Activated naive CD4-positive, alpha-beta T cell treated with anti-CD3 and anti-CD28 coated beads, Interleukin-2, amount 10 ng/mL, durations not matched to agents 7 days and 5 days (primary cell): ENCODE measurements at regions not wholly inside any gene's neighbourhood (a gene's known extent, or its start where the extent isn't known, plus 50 kb on each side); places are given as distances from the start of the nearest gene placed in this dataset.

Experiments
- CTCF ChIA-PET: fragments of 350-600 bp; sonication (Branson Sonifier 250); formaldehyde crosslinking; loops from one replicate; lab custom pipeline; 2021; ENCODE audit warnings: antibody characterized with exemption; lab: Charles Lee
- DNase-seq: peaks from one replicate; pipeline ENCODE4 v3.0.0-alpha.2; 2020
- H3K27ac Mint-ChIP-seq: one replicate; pipeline ENCODE4 v1.8.0; 2021; ENCODE audit warnings: mild to moderate bottlenecking, moderate library complexity, mixed read lengths
- H3K27me3 Mint-ChIP-seq: one replicate; pipeline ENCODE4 v1.8.0; 2021; ENCODE audit warnings: mild to moderate bottlenecking, mixed read lengths
- H3K36me3 Mint-ChIP-seq: one replicate; pipeline ENCODE4 v1.8.0; 2021; ENCODE audit warnings: mixed read lengths
- H3K4me1 Mint-ChIP-seq: one replicate; pipeline ENCODE4 v1.8.0; 2021; ENCODE audit warnings: mixed read lengths
- H3K4me3 Mint-ChIP-seq: one replicate; pipeline ENCODE4 v1.8.0; 2021; ENCODE audit warnings: mild to moderate bottlenecking, moderate library complexity, mixed read lengths
- H3K9me3 Mint-ChIP-seq: one replicate; pipeline ENCODE4 v1.8.0; 2021; ENCODE audit warnings: mixed read lengths

DNA sequence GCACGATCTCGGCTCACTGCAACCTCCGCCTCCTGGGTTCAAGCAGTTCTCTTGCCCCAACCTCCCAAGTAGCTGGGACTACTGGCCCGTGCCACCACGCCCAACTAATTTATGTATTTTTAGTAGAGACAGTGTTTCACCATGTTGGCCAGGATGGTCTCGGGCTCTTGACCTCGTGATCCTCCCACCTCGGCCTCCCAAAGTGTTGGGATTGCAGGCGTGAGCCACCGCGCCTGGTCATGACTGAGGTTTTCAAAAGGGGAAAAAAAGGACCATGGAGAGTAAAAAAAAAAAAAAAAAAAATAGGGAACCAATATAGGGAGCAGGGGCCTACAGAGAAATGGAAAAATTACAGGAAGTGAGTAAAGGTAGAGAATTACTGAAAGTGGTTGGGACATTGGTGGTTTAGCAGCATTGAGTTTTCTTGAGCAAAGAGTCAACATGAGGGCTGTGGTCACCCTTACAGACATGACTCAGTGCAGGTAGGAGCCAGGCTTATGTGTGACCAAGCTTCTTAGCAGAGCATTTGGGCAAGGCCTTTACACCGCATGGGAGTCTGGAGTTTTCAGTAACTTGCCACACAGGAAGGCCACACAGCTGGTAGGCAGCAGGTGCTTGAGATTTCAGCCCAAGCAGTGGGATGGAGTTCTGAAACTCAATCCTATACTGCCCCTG, 447.3 kb downstream of the HS3ST3B1 start:
- CTCF ChIA-PET = interaction anchor here (0.9 kb wide), 1 partner anchor 67 kb away, joined by 3 read pairs; no protein-coding TSS in a partner anchor
- H3K27me3 Mint-ChIP-seq = no peaks in the 10 kb centered on the region
- H3K4me1 Mint-ChIP-seq = no peaks in the 10 kb centered on the region
- H3K4me3 Mint-ChIP-seq = no peak overlapping the region
- no peaks in the 10 kb centered on the region for H3K36me3 Mint-ChIP-seq
- DNase-seq = no peak
- no peaks in the 10 kb centered on the region for H3K9me3 Mint-ChIP-seq
- H3K27ac Mint-ChIP-seq = no peak overlapping the region

DNA sequence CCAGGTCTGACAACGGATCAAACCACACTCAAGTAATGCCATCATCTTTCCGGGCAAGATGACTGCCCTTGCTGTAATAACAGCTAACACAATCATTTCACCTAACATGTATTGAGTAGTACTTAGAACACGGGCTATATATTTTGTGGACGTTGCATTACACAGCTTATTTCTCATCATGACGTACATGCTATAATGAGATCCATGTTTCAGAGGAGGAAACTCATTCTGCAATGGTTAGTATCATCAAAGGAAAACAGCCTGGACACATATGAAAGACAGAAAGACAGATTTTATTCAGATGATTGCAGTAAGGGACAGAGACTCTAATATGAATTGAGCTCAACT, 446.7 kb downstream of the HS3ST3B1 start:
- Mint-ChIP-seq H3K4me1 (no peaks in the 10 kb centered on the region), H3K27me3 (no peaks in the 10 kb centered on the region), H3K4me3 (no peak overlapping the region), H3K9me3 (no peaks in the 10 kb centered on the region), H3K36me3 (no peaks in the 10 kb centered on the region), H3K27ac (no peak overlapping the region)
- CTCF ChIA-PET = no interaction called here
- no peak for DNase-seq

DNA sequence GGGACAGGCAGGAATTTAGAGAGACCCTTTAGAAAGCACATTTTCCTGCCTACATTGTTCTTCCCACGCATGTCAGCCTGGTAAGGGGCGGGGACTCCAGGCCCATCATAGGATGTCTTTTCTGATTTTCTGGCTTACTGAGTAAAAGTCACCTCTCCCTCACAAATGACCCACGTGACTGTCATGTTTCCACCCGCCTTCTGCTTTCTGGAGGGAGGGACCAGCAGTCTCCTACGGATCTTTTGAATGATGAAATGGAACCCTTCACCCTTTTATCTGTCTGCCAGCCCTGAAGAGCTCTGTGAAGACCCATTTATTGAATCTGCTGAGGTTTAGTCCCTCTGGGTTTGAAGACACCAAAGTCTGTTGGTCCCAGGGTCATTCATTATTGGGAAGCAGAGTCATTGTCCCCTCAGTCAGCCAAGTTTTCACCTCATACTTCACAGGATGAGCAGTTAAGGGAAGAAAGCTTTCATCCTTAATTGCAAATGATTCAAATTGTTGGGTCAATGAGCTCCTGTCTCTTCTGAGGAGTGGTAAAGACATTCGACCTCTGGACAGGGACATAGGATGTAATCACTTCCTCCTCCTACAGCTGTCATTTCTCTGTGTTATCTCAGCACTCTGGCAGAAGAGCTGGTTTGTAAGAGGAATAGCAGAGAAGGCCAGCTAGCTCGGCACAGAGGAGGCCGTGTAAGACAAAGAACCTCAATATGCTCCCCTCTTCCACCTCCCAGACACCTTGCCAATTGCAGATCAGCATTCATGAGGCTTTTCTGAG, 446.1 kb downstream of the HS3ST3B1 start:
- no peak for DNase-seq
- H3K27me3 Mint-ChIP-seq = no peaks in the 10 kb centered on the region
- no peak overlapping the region for H3K27ac Mint-ChIP-seq
- H3K4me3 Mint-ChIP-seq = no peak overlapping the region
- no peaks in the 10 kb centered on the region for H3K36me3 Mint-ChIP-seq
- H3K4me1 Mint-ChIP-seq = no peaks in the 10 kb centered on the region
- CTCF ChIA-PET = no interaction called here
- no peaks in the 10 kb centered on the region for H3K9me3 Mint-ChIP-seq

GRCh38 chr17:14745541-14745940, 444.7 kb downstream of the HS3ST3B1 start:
- Mint-ChIP-seq H3K36me3 (no peaks in the 10 kb centered on the region), H3K27me3 (no peaks in the 10 kb centered on the region), H3K4me3 (no peak overlapping the region), H3K27ac (no peak overlapping the region), H3K9me3 (no peaks in the 10 kb centered on the region), H3K4me1 (no peaks in the 10 kb centered on the region)
- CTCF ChIA-PET = no interaction called here
- no peak for DNase-seq

DNA sequence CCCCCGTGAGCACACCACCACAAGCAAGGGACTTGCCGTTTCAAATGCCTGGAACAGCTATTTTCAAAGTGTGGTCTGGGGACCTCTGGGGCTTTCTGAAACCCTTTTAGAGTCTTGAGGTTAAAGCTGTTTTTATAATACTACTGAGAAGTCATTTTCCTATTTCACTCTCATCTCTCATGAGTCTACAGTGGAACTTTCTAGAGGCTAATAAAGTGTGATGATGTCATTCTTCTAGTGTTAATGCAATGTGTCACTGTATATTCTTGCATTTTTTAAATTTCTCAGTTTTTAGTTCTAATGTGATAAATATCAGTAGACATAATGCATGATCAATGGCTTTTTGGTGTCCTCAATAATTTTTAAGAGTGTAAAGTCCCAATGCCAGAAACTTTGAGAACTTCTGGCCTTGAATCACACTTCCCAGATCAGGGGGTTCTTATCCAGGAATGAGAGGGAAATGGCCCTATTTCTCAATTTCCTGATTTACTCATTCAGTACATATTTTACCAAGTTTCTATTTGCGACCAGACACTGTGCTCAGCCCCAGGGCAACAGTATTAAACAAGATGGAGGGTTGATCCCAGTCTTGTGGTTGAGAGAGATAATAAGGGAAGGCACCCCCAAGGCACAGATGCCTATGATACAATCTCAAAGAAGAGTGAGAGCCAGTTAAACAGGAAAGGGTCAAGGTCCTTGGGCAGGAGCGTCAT, 444.0 kb downstream of the HS3ST3B1 start:
- no peak overlapping the region for H3K4me3 Mint-ChIP-seq
- no peaks in the 10 kb centered on the region for H3K27me3 Mint-ChIP-seq
- no peaks in the 10 kb centered on the region for H3K9me3 Mint-ChIP-seq
- no peaks in the 10 kb centered on the region for H3K36me3 Mint-ChIP-seq
- no peak overlapping the region for H3K27ac Mint-ChIP-seq
- DNase-seq = no peak
- no peaks in the 10 kb centered on the region for H3K4me1 Mint-ChIP-seq
- CTCF ChIA-PET = no interaction called here

- DNase-seq = no peak
- H3K36me3 Mint-ChIP-seq = no peaks in the 10 kb centered on the region
- H3K4me3 Mint-ChIP-seq = no peak overlapping the region
- no peaks in the 10 kb centered on the region for H3K4me1 Mint-ChIP-seq
- H3K27me3 Mint-ChIP-seq = no peaks in the 10 kb centered on the region
- no peak overlapping the region for H3K27ac Mint-ChIP-seq
- no peaks in the 10 kb centered on the region for H3K9me3 Mint-ChIP-seq
- CTCF ChIA-PET = no interaction called here
Observed at GRCh38 chr17:14741491-14741890, 440.6 kb downstream of the HS3ST3B1 start.

DNA sequence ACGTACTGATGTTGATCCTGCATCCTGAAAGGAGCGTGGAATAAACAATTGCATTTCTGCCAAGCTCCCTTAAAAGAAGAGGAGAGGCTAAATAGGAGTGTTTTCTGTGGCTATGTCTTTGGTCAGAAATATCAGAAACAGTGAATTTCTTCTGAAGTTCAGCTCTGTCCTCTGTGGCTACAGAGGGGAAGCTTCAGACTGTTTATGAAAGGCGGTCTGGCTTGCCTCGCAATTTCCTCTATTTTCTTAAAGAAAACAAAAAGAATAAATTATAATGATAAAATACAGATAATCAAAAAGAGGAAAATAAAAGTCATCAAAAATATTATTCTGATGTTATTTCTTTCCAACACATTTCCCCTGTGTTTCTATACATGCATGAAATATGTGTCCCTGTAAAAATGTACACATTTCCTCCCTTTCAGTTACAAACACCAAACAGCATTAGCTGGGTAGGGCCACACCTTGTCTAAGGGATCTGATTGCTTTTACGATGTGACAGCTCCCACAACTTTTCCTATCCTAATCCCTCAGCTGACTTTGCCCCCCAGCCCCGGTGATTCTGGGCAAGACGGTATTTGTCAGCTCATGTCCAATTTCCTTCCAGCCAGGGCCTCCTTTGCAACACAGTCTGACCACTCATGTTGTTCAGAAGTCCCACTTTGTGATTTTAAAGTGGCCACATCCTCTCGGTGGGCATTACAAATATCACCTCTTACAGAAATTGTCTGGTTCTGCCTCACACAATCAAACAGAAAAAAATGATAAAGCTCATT, 439.0 kb downstream of the HS3ST3B1 start:
- CTCF ChIA-PET = no interaction called here
- no peaks in the 10 kb centered on the region for H3K27me3 Mint-ChIP-seq

GRCh38 chr17:14738652-14738988, 437.7 kb downstream of the HS3ST3B1 start:
- DNase-seq = no peak
- H3K4me1 Mint-ChIP-seq = no peaks in the 10 kb centered on the region
- CTCF ChIA-PET = no interaction called here
- H3K9me3 Mint-ChIP-seq = no peaks in the 10 kb centered on the region
- no peak overlapping the region for H3K27ac Mint-ChIP-seq
- no peaks in the 10 kb centered on the region for H3K36me3 Mint-ChIP-seq
- H3K4me3 Mint-ChIP-seq = no peak overlapping the region
- no peaks in the 10 kb centered on the region for H3K27me3 Mint-ChIP-seq

More for the DNA sequence above, 439.0 kb downstream of the HS3ST3B1 start:
- Mint-ChIP-seq H3K27ac (no peak overlapping the region), H3K36me3 (no peaks in the 10 kb centered on the region), H3K9me3 (no peaks in the 10 kb centered on the region), H3K4me3 (no peak overlapping the region), H3K4me1 (no peaks in the 10 kb centered on the region)
- no peak for DNase-seq

- no peaks in the 10 kb centered on the region for H3K9me3 Mint-ChIP-seq
- no peaks in the 10 kb centered on the region for H3K36me3 Mint-ChIP-seq
- H3K4me1 Mint-ChIP-seq = no peaks in the 10 kb centered on the region
- DNase-seq = no peak
- H3K4me3 Mint-ChIP-seq = no peak overlapping the region
- CTCF ChIA-PET = no interaction called here
- no peak overlapping the region for H3K27ac Mint-ChIP-seq
- no peaks in the 10 kb centered on the region for H3K27me3 Mint-ChIP-seq
Observed at GRCh38 chr17:14737984-14738651, 437.2 kb downstream of the HS3ST3B1 start.

- Mint-ChIP-seq H3K27me3 (no peaks in the 10 kb centered on the region), H3K4me3 (no peak overlapping the region), H3K9me3 (no peaks in the 10 kb centered on the region), H3K36me3 (no peaks in the 10 kb centered on the region), H3K27ac (no peak overlapping the region), H3K4me1 (no peaks in the 10 kb centered on the region)
- CTCF ChIA-PET = no interaction called here
- DNase-seq = no peak
Observed at GRCh38 chr17:14736631-14737030, 435.8 kb downstream of the HS3ST3B1 start.

GRCh38 chr17:14733376-14733775, 432.5 kb downstream of the HS3ST3B1 start:
- Mint-ChIP-seq H3K4me1 (no peaks in the 10 kb centered on the region), H3K4me3 (no peak overlapping the region), H3K27ac (no peak overlapping the region), H3K9me3 (peaks cover 2% of the 10 kb centered on the region), H3K27me3 (no peaks in the 10 kb centered on the region), H3K36me3 (no peaks in the 10 kb centered on the region)
- CTCF ChIA-PET = no interaction called here
- no peak for DNase-seq

DNA sequence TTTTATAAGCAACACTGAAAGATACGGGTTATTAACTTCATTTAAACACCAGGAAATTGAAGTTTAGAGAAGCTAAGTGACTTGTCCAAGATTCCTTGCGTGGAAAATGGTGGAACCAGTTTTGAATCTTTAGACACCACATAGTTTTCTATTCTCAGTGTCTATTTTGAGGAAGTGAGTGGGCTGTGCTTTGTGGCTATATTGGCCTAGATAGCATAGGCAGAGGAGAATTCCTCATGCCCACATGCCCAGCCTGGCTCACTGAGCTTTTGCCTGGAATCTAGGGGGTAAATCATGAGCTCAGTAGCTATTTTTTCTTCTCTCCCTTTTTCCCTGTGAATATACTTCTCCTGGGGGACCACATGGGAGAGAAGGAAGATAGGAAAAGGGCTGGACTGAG, 431.3 kb downstream of the HS3ST3B1 start:
- Mint-ChIP-seq H3K27me3 (no peaks in the 10 kb centered on the region), H3K36me3 (no peaks in the 10 kb centered on the region), H3K4me1 (no peaks in the 10 kb centered on the region), H3K27ac (no peak overlapping the region), H3K4me3 (no peak overlapping the region), H3K9me3 (peaks cover 2% of the 10 kb centered on the region)
- CTCF ChIA-PET = no interaction called here
- DNase-seq = no peak

DNA sequence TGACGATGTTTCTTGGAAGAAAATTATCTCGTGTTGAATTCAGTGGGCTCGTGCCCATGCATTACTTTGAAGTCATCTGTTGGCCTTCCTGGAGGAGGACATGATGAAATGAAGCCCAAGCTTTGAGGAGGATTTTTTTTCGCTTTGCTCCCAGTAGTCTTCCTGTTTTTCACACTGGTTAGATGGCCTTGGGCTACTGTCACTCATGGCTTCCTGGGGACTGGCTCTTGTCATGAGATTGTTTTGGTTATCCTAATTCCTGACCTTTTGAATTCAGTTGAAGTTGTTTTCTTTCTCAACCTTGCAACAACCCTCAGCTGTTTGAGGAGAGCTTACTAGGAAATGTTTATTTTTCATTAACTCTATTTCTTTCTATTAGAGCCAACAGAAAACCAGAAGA, 430.7 kb downstream of the HS3ST3B1 start:
- DNase-seq = no peak
- Mint-ChIP-seq H3K27me3 (no peaks in the 10 kb centered on the region), H3K4me3 (no peak overlapping the region), H3K9me3 (peaks cover 2% of the 10 kb centered on the region), H3K4me1 (no peaks in the 10 kb centered on the region), H3K36me3 (no peaks in the 10 kb centered on the region), H3K27ac (no peak overlapping the region)
- CTCF ChIA-PET = no interaction called here

GRCh38 chr17:14730821-14731220, 429.9 kb downstream of the HS3ST3B1 start:
- H3K27ac Mint-ChIP-seq = no peak overlapping the region
- no peak overlapping the region for H3K4me3 Mint-ChIP-seq
- H3K9me3 Mint-ChIP-seq = peaks cover 2% of the 10 kb centered on the region
- no peaks in the 10 kb centered on the region for H3K4me1 Mint-ChIP-seq
- CTCF ChIA-PET = no interaction called here
- no peak for DNase-seq
- H3K36me3 Mint-ChIP-seq = no peaks in the 10 kb centered on the region
- H3K27me3 Mint-ChIP-seq = no peaks in the 10 kb centered on the region
